ENCODE measurements at regions not wholly inside any gene's neighbourhood (a gene's known extent, or its start where the extent isn't known, plus 50 kb on each side); places are given as distances from the start of the nearest gene placed in this dataset.

DNA sequence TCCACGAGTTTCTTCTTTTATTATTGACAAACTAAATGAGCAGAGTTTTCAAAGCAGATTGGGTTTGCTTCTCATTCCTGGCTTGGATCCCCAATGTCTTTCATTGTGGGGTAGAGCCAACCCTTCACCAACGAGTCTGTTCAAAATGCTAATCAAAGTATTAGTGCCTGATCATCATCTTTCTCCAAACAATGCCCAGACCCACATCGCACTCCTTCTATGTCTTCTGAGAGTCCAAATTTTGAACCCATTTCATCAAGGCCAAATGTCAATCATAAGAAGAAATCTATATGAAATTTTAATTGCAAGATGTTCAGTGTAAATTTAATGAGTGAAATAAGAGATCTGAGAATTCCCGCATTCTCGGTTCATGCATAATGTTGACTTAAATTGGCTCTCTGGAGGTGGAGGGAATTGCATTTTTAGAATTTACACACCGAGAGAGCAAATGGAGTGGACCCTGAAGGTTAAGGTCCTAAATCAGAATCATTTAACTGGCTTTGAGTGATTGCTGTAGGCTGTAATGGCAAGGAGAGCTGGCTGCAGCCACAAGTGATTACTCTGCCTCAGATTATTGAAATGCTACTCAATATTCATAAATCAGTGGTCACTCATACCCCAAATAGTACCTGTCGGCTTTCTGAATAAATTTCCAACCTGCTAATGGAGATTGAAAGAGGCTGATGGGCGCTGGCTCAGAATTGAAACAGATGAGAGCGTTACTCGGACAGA is 602.9 kb downstream of the TYW1 start:
- no peaks in the 10 kb centered on the region for H3K9me3 ChIP-seq (ENCODE audit: control insufficient read depth in 1 of 2, low read length in 2 of 2)
- no peaks in the 10 kb centered on the region for H3K36me3 ChIP-seq (ENCODE audit: control insufficient read depth in 1 of 2, insufficient read depth in 2 of 2, low read length in 2 of 2)
- no peaks in the 10 kb centered on the region for H3K27me3 ChIP-seq (ENCODE audit: low read depth, low read length)
- no peak overlapping the region for H3K27ac ChIP-seq (ENCODE audit: low read length)
- H3K4me1 ChIP-seq (ENCODE audit: control insufficient read depth in 1 of 2, insufficient read depth in 2 of 2, low read length in 2 of 2), result no peaks in the 10 kb centered on the region
- H3K4me3 ChIP-seq (ENCODE audit: low read depth in 1 of 2, low read length in 2 of 2), result no peak overlapping the region

DNA sequence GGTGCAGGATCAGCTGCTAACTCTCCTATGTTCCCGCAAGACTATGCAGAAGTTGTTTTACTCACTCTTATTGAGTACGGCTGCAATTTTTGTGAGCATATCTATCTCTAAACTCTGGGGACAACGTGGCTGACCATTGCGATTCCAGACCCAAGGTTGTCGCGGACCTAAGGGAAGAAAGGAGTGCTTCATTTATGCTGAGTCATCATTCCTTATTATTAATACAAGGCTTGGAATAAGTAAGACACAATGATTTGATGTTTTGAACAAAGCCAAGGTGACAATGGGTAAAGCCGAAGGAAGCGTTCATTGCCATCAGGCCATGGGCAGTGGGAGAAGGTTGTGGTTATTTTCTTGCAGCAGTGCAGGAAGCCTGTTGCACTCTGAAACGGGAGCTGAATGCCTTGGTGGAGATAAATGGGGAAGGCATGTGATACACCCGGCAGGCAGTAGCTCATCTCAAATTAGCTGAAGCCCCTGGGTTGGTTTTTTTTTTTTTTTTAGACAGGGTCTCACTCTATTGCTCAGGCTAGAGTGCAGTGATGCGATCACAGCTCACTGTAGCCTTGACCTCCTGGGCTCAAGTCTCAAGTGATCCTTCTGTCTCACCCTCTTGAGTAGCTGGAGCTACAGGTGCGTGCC is 605.7 kb downstream of the TYW1 start:
- Histone ChIP-seq H3K27ac (ENCODE audit: low read length) (no peak overlapping the region), H3K36me3 (ENCODE audit: control insufficient read depth in 1 of 2, insufficient read depth in 2 of 2, low read length in 2 of 2) (no peaks in the 10 kb centered on the region), H3K4me3 (ENCODE audit: low read depth in 1 of 2, low read length in 2 of 2) (no peak overlapping the region), H3K4me1 (ENCODE audit: control insufficient read depth in 1 of 2, insufficient read depth in 2 of 2, low read length in 2 of 2) (no peaks in the 10 kb centered on the region), H3K9me3 (ENCODE audit: control insufficient read depth in 1 of 2, low read length in 2 of 2) (peaks cover 0 to 6% of the 10 kb centered on the region in 2 donors), H3K27me3 (ENCODE audit: low read depth, low read length) (no peaks in the 10 kb centered on the region)

DNA sequence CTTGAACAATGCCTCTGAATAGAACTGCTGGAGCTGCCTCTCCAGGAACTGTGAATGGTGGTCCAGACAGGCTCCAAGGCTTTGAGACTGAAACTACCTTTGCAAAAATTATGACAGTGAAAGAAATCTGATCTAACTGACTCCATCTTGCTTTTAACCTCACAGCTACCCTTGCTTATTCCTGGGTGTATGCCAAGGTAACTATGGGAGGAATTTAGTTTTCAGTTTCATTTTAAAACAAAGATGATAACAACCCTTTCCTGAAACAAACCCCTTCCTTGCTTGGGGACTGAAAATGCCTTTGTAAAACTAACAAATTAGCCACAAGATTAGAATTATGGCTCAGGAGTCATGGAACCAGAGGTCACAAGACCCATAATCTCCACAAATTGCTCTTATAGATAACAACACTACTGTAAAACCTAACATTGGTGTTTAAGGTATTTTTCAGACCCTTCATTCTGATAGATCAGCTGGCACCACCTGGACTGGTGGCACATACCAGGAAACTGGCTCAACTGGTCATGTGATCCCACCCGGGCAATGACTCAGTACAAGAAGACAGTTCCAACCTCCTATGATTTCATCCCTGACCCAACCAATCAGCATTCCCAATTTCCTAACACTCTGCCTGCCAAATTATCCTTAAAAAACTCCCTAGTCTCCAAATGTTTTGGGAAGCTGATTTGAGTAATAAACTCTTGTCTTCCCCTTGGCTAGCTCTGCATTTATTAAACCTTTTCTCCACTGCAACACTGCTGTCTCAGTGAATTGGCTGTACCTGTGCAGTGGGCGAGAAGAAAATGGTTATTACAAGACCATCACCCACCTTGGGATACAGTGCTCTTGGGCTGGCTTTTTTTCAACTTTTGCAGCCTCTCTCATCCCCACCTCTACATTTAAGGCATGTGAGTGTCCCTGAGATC is 608.1 kb downstream of the TYW1 start:
- H3K27ac ChIP-seq (ENCODE audit: low read length), result no peak overlapping the region
- H3K36me3 ChIP-seq (ENCODE audit: control insufficient read depth in 1 of 2, insufficient read depth in 2 of 2, low read length in 2 of 2), result no peaks in the 10 kb centered on the region
- no peak overlapping the region for H3K4me3 ChIP-seq (ENCODE audit: low read depth in 1 of 2, low read length in 2 of 2)
- peaks cover 0 to 6% of the 10 kb centered on the region in 2 donors for H3K9me3 ChIP-seq (ENCODE audit: control insufficient read depth in 1 of 2, low read length in 2 of 2)
- no peaks in the 10 kb centered on the region for H3K27me3 ChIP-seq (ENCODE audit: low read depth, low read length)
- H3K4me1 ChIP-seq (ENCODE audit: control insufficient read depth in 1 of 2, insufficient read depth in 2 of 2, low read length in 2 of 2), result no peaks in the 10 kb centered on the region

DNA sequence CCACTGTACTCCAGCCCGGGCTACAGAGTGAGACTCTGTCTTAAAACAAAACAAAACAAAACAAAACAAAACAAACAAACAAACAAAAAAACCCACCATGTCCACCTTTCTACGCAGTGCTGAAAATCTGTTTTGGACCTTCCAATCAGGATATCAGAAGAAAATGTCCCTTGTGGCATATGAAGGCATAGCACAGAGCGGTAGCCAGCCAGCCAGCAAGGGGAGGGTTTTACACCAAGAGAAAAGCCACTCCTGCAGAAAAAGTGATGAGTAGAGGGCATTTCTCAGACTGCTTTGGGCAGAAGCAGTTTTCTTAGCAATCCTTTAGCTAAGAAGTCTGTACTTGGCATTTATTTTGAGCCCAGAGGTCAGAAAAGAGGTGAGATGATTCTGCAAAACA is 612.2 kb downstream of the TYW1 start:
- Histone ChIP-seq H3K4me1 (ENCODE audit: control insufficient read depth in 1 of 2, insufficient read depth in 2 of 2, low read length in 2 of 2) (no peaks in the 10 kb centered on the region), H3K27me3 (ENCODE audit: low read depth, low read length) (no peaks in the 10 kb centered on the region), H3K27ac (ENCODE audit: low read length) (no peak overlapping the region), H3K4me3 (ENCODE audit: low read depth in 1 of 2, low read length in 2 of 2) (no peak overlapping the region), H3K9me3 (ENCODE audit: control insufficient read depth in 1 of 2, low read length in 2 of 2) (peaks cover 6% of the 10 kb centered on the region in 2 donors), H3K36me3 (ENCODE audit: control insufficient read depth in 1 of 2, insufficient read depth in 2 of 2, low read length in 2 of 2) (no peaks in the 10 kb centered on the region)

DNA sequence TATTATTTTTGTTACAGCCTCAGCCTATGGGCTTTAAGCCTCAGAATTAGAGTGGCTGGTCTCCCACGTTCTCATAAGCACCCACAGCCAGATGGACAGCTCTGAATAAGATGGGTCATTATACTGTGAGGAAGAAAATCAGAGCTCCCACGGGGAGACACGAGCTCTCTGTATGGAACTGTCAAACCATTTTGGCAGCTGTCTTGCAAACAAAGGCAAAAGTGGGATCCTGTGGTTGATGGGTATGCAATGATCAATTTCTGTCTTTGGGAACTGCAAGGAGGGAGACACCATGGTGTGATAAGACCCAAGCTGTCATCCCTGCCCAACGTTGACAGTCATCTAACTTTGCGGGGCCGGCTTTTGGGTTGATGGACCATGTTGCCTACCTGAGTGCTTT is 614.3 kb downstream of the TYW1 start:
- Histone ChIP-seq H3K27ac (ENCODE audit: low read length) (no peak overlapping the region), H3K9me3 (ENCODE audit: control insufficient read depth in 1 of 2, low read length in 2 of 2) (peaks cover 0 to 6% of the 10 kb centered on the region in 2 donors), H3K27me3 (ENCODE audit: low read depth, low read length) (no peaks in the 10 kb centered on the region), H3K36me3 (ENCODE audit: control insufficient read depth in 1 of 2, insufficient read depth in 2 of 2, low read length in 2 of 2) (no peaks in the 10 kb centered on the region), H3K4me1 (ENCODE audit: control insufficient read depth in 1 of 2, insufficient read depth in 2 of 2, low read length in 2 of 2) (no peaks in the 10 kb centered on the region), H3K4me3 (ENCODE audit: low read depth in 1 of 2, low read length in 2 of 2) (no peak overlapping the region)

DNA sequence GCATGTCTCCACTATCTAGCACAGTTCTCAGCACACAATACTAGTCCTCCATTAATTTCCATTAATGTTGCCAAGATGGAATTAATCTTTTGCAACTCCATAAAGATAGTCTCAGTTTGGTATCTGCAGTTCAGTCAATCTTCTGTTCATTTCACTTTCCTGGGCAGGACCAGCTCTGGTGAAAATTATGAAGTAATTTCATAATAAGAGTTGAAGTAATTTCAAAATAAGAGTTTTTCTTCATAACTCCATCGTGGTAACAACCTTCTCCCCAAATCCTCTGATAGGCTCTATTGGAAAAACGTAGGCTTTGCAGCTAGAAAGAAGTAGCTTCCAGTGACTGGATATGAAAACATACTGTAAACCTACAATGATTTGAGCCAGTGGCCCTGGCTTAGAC is 618.2 kb downstream of the TYW1 start:
- Histone ChIP-seq H3K27ac (ENCODE audit: low read length) (no peak overlapping the region), H3K36me3 (ENCODE audit: control insufficient read depth in 1 of 2, insufficient read depth in 2 of 2, low read length in 2 of 2) (no peaks in the 10 kb centered on the region), H3K4me1 (ENCODE audit: control insufficient read depth in 1 of 2, insufficient read depth in 2 of 2, low read length in 2 of 2) (no peaks in the 10 kb centered on the region), H3K27me3 (ENCODE audit: low read depth, low read length) (no peaks in the 10 kb centered on the region), H3K4me3 (ENCODE audit: low read depth in 1 of 2, low read length in 2 of 2) (no peak overlapping the region), H3K9me3 (ENCODE audit: control insufficient read depth in 1 of 2, low read length in 2 of 2) (peaks cover 0 to 6% of the 10 kb centered on the region in 2 donors)

DNA sequence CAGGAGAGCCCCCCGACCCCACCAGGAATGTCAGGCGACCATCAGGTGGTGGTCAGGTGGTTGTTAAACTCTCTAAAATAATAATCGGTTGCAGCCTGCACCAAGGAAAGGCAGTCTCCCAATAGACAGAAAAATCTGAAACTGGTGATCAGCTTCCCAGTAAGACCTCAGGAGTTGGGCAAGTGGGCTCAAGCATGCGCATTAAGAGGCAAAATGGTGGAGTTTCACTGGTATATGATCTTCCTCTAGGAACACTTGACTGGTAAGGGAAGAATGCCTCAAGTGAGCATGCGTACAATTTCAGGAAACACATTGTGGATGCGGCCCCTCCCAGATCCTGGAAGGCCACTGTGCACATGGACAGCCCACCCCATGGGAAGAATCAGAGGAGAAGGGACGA is 619.9 kb downstream of the TYW1 start:
- Histone ChIP-seq H3K27me3 (ENCODE audit: low read depth, low read length) (no peaks in the 10 kb centered on the region), H3K36me3 (ENCODE audit: control insufficient read depth in 1 of 2, insufficient read depth in 2 of 2, low read length in 2 of 2) (no peaks in the 10 kb centered on the region), H3K4me3 (ENCODE audit: low read depth in 1 of 2, low read length in 2 of 2) (no peak overlapping the region), H3K27ac (ENCODE audit: low read length) (no peak overlapping the region), H3K9me3 (ENCODE audit: control insufficient read depth in 1 of 2, low read length in 2 of 2) (peaks cover 0 to 6% of the 10 kb centered on the region in 2 donors), H3K4me1 (ENCODE audit: control insufficient read depth in 1 of 2, insufficient read depth in 2 of 2, low read length in 2 of 2) (no peaks in the 10 kb centered on the region)

DNA sequence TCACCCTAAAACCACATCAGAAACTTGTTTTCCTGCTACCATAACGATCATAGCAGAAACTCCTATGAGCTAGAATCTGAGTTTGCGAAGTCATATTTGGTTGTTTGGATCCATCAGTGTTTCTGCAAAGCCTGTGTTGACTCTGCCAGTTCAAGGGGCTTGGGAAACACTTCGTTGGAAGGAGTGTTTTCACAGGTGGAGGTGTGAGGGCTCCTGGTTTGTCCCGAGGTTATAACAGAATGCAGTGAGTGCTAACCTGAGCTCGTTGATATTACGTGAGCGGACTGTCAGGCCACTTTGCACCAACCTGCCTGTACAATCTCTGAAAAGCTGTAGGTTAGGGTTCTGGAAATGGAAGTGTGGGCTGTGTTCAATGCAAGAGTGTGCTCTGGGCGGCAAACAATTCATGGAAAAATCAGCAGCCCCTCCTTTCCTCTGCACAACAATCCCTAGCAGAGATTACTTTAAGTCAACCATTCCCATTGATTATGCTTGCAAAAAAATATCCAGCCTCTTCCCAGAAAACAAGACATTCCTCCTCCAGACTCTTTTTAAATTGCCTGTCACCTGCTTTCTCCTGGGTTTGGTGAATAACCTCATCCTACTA is 622.0 kb downstream of the TYW1 start:
- no peaks in the 10 kb centered on the region for H3K27me3 ChIP-seq (ENCODE audit: low read depth, low read length)
- no peaks in the 10 kb centered on the region for H3K9me3 ChIP-seq (ENCODE audit: control insufficient read depth in 1 of 2, low read length in 2 of 2)
- H3K4me3 ChIP-seq (ENCODE audit: low read depth in 1 of 2, low read length in 2 of 2), result no peak overlapping the region
- H3K36me3 ChIP-seq (ENCODE audit: control insufficient read depth in 1 of 2, insufficient read depth in 2 of 2, low read length in 2 of 2), result no peaks in the 10 kb centered on the region
- H3K27ac ChIP-seq (ENCODE audit: low read length), result no peak overlapping the region
- H3K4me1 ChIP-seq (ENCODE audit: control insufficient read depth in 1 of 2, insufficient read depth in 2 of 2, low read length in 2 of 2), result no peaks in the 10 kb centered on the region

DNA sequence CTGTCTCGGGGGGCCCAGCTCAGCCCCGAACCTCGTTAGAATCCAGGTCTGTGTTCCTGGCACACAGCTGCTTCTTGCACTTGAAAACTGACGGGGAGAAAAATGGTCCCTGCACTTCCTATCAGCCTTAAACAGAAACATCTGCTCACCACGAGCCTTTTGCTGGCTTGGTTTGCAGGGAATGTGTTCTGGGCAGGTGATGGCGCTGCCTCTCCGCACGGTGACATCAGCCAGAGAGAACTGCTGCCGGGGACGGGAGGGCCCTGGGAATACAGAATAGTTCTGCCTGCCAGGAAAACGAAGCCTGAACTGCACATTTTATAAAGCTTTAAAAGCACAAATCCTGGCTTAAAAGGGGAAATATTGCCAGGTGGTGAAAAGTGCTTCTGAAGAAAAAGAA is 622.5 kb downstream of the TYW1 start:
- H3K27ac ChIP-seq (ENCODE audit: low read length), result no peak overlapping the region

DNA sequence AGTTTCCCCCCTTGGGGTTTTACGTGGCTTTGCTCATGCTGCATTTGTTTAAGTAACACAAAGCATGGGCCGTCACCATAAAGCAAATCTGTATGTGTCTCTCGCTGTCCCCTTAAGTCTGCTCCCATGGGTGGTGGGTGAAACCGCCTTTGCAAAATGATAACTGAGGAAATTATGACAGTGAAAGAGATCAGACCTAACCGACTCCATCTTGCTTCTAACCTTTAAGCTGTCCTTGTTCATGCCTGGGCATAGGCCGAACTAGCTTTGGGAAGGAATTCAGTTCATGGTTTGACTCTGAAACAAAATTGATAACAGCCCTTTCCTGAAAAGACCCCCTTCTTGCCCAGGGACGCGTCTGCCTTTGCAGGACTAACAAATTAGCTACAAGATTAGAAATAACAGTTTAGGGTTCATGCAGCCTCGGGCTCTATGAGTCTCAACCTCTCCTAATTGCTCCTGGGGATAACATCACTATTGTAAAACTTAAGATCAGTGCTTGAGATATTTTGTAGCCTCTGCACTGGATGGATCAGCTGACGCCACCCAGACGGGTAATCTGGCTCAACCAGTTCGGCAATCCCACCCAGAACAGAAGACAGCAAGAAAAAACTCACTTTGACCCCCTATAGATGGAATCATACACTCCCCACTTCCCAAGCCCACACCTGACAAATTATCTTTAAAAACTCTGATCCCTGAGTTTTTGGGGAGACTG is 623.7 kb downstream of the TYW1 start:
- no peaks in the 10 kb centered on the region for H3K36me3 ChIP-seq (ENCODE audit: control insufficient read depth in 1 of 2, insufficient read depth in 2 of 2, low read length in 2 of 2)
- H3K4me1 ChIP-seq (ENCODE audit: control insufficient read depth in 1 of 2, insufficient read depth in 2 of 2, low read length in 2 of 2), result no peaks in the 10 kb centered on the region
- H3K27me3 ChIP-seq (ENCODE audit: low read depth, low read length), result no peaks in the 10 kb centered on the region
- no peaks in the 10 kb centered on the region for H3K9me3 ChIP-seq (ENCODE audit: control insufficient read depth in 1 of 2, low read length in 2 of 2)
- no peak overlapping the region for H3K27ac ChIP-seq (ENCODE audit: low read length)
- H3K4me3 ChIP-seq (ENCODE audit: low read depth in 1 of 2, low read length in 2 of 2), result no peak overlapping the region

More for the DNA sequence above, 622.5 kb downstream of the TYW1 start:
- H3K4me3 ChIP-seq (ENCODE audit: low read depth in 1 of 2, low read length in 2 of 2), result no peak overlapping the region
- H3K9me3 ChIP-seq (ENCODE audit: control insufficient read depth in 1 of 2, low read length in 2 of 2), result no peaks in the 10 kb centered on the region
- H3K27me3 ChIP-seq (ENCODE audit: low read depth, low read length), result no peaks in the 10 kb centered on the region
- no peaks in the 10 kb centered on the region for H3K4me1 ChIP-seq (ENCODE audit: control insufficient read depth in 1 of 2, insufficient read depth in 2 of 2, low read length in 2 of 2)
- H3K36me3 ChIP-seq (ENCODE audit: control insufficient read depth in 1 of 2, insufficient read depth in 2 of 2, low read length in 2 of 2), result no peaks in the 10 kb centered on the region

Measured in muscle layer of duodenum (tissue), 2 donors.